Activated effector memory CD4-positive, alpha-beta T cell treated with Interleukin-2 at 50 U/mL for 16 hours (primary cell): ENCODE measurements at regions not wholly inside any gene's neighbourhood (a gene's known extent, or its start where the extent isn't known, plus 50 kb on each side); places are given as distances from the start of the nearest gene placed in this dataset.
"Not testable (repeated sequence)": the region's sequence is repeated elsewhere in the genome, so short reads cannot be mapped to it uniquely, and the experiment has no call there.

Experiments
- DNase-seq: peaks from one replicate; pipeline ENCODE4 v3.0.0-alpha.2; 2020

DNA sequence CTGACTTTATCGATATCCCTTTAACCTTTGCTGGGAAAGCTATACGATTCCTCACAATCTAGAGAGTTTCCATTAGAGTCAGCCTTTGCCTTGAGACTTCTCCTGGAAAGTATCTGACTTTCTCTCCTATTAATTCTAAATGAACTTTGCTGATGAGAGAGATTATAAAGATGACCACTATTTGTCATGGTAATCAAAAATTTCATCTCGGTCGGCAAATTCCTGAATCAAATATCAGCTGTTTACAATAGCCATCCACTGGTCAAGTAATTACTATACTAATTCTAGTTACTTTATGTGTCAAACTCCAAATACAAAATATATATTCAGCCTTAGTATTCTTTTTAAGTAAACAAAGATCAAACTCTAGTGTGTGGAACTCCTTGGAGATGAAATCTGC, 164.4 kb upstream of the ITGA1 start:
- no peak for DNase-seq

GRCh38 chr5:52624291-52624690, 163.4 kb upstream of the ITGA1 start:
- DNase-seq = no peak

DNA sequence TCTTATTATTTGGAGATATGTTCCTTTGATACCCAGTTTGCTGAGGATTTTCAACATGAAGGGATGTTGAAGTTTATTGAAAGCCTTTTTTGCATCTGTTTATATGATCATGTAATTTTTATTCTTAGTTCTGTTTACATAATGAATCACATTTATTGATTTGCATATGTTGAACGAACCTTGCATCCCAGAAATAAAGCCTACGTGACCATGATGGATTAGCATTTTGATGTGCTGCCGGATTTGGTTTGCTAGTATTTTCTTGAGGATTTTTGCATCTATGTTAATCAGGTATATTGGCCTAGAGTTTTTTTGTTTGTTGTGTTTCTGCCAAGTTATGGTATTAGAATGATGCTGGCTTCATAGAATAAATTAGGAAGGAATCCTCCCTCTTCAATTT, 161.4 kb upstream of the ITGA1 start:
- no peak for DNase-seq

DNA sequence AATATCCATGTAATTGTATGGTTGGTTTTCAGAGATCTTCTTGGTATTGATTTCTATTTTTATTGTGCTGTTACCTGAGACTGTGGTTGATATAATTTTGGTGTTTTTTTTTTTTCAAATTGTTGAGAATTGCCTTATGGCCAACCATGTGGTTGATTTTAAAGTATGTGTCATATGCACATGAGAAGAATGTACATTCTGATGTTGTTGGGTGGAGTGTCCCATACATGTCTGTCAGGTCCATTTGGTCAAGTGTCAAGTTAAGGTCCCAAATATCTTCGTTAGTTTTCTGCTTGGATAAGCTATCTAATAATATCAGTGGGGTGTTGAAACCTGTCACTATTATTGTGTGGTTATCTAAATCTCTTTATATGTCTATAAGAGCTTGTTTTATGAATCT, 160.0 kb upstream of the ITGA1 start:
- DNase-seq = no peak

DNA sequence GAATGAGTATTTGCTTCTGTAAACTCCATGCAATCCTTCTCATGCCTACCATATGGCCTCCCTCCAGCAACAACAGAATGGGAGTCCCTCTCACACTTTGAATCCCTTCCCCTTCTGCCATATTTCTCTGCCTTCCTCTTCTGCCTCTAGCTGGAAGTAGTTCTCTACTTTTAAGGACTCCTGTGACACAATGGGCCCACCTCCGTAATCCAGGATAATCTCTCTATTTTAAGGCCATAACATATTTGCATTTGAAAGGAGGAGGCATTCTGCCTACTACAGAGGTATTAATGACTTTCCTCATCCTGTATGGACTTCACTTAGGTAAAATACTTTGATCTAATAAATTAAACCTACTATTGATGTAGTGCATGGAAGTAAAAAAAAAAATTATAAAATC, 155.4 kb upstream of the ITGA1 start:
- DNase-seq = no peak

GRCh38 chr5:52634171-52634570, 153.5 kb upstream of the ITGA1 start:
- not testable (repeated sequence) for DNase-seq

DNA sequence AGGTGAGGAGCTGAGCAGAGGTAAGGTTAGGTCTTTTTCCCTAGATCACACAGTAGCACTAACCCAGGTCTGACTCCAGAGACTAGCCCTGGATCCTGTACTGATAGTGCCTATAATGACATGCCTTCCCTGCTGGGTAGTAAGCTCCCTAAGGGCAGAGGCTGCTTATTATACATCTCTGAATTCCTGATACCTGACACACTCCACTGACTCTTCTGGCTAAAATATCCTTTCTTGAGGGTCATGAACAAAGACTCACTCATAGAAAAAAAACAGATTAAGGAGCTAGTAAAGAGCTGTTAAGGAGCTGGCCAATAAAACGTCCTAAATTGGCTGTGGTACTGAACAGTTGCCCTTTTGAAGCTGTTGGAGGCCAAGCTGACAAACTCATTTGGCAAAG, 149.0 kb upstream of the ITGA1 start:
- DNase-seq = no peak

DNA sequence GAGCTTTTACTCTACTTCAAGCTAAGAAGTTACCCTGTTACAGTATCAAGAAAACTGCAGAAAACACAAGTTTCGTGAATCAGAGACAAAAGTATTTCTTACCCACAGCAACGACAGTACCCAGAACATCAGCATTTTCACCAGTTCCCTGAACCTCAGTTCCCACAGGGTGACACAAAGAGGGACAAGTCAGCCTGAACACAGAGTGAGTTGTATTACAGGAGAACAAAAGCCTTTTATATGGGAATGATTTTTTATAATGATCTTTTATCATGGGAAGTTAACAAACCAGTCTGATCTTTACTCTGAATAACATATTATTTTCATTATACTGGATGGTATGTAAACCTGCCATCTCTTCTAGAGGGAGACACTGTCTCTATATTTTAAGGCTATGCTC, 139.0 kb upstream of the ITGA1 start:
- no peak for DNase-seq

DNA sequence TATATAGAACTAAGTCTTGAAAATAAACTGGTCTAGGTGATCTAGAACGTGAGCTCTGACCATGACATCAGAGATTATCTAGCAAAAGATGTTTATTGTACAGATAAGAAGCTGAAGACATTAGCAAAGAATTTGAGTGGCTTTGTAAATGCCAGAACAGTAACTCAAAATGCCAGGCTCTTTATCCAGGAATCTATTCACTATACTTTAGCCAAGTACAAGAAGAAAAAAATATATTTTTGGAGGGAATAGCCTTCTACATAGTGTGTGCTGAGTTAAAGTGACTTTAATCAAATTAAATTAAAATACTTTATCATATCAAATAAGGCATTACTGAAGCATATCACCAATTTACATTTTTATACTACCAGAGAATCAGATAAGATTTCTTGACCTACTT, 132.6 kb upstream of the ITGA1 start:
- DNase-seq = no peak

GRCh38 chr5:52656569-52657246, 131.0 kb upstream of the ITGA1 start:
- DNase-seq = no peak

- DNase-seq = no peak
Observed at GRCh38 chr5:52657247-52657645, 130.5 kb upstream of the ITGA1 start.

DNA sequence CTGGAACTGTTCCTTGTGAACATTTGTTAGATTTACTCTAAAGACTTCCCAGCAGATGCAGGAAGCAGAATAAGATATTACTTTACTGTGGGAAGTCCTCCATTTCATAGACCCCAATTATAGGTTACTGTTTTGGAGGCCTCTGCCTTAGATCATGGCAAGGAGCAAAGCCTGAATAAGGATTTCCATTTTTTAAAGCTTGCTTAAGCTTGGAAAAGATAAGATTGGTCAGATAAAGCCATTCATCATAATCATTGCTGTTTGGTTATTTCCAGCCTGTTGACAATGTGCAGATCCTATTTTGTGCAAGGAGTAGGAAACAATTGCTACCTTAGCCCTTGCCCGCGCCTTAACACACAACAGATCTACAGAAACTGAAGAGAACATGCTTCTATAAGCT, 129.5 kb upstream of the ITGA1 start:
- DNase-seq = no peak

GRCh38 chr5:52660621-52661020, 127.1 kb upstream of the ITGA1 start:
- DNase-seq = no peak

DNA sequence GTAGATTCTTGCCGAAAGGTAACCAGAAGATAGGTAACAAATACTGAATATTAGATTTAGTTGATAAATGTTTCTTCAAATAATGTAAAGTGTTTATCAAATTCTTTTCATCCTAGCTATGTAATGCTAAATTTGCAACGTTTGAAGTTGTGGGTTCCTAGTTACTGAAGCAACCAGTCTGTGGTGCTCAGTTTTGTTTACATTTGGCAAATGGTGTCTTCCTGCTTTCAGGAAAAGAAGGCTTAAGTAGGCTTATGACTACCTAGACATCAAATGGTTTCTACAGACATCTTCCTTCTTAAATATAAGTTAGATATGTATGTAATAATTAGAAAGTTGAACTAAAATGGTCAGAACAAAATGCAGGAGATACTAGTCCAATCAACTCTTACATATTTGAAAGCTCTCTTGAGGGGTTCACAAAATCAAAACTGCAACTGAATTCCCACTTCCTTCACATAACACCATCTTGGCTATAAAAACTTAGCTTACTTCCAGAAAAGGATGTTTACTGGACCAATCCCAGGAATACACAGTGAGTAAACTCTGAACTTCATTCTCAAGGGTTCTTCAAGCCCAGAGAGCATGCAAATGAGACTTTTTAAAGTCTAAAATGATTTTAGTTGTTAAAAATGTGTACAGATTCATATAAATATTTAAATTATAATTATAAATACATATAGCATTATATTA, 125.7 kb upstream of the ITGA1 start:
- DNase-seq = no peak

GRCh38 chr5:52665559-52665958, 122.2 kb upstream of the ITGA1 start:
- no peak for DNase-seq

- no peak for DNase-seq
Observed at GRCh38 chr5:52668139-52668538, 119.6 kb upstream of the ITGA1 start.

- no peak for DNase-seq
Observed at GRCh38 chr5:52668544-52669185, 119.1 kb upstream of the ITGA1 start.

- DNase-seq = no peak
Observed at GRCh38 chr5:52672459-52672858, 115.3 kb upstream of the ITGA1 start.

DNA sequence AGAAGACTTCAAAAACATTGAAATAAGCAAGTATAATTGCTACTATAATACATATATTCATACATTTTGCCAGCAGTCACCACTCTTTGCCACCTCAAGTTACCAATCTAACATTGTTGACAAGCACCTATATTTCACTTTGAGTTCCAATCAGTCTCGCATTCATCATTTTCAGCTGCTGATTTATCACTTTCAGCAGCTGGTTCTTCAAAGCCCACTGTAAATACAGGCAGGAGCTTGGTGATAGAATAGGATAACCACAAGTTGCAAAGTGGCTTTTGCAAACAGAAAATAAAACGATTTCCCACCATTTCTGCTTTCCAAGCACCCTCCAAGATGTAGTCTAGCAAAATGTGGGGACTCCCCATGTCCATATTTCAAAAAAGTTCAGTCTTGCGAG, 114.2 kb upstream of the ITGA1 start:
- no peak for DNase-seq

DNA sequence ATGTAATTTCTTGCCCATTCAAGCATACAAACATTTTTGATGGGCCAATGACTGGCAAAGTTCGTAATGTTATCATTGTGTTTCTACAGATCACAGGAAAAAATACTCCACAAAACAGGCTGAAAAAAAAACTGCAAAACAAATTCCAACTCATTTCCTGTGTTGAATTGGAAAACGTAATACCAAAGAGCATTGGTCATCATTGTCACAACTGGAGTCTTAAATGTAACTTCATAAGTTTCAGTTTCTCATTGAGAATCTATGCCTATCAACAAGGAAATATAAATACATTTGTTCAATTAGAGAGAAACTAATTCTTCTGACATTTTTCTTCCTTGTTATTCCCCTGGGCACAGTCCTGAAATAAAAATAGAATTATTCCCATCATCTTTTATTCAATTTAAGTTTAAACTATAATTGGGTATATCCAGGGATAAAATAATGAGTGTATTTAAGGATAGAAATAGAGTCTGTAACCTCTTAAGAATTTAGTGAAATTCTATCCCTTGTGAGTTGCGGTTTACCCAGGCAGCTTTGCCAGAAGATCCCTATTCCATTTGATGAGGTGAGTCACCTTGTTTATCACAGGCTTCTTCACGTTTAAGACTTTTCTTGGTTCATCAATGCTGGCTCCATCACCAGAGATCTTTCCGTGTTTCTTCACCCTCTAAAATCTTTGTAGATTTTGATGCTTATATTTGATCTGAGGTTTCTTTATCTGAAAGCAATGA, 112.7 kb upstream of the ITGA1 start:
- no peak for DNase-seq

DNA sequence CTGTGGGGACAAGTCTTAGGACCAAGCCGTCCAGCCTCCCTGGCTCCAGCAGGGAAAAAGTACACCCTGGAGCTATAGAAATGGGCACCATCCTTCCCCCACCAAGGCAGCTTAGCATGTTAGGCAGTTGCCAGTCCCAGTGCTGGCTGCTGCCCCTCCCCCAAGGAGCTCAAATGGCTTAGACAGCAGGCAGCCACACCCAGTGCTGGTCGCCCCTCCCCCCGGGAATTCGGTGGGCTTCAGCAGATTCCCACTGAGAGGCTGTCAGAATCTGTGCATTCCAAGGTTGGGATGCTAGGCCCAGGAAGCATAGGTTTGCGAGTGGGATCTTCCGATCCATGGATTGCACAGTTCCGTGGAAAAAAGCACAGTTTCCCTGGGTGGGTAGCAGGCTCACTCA, 105.2 kb upstream of the ITGA1 start:
- no peak for DNase-seq

DNA sequence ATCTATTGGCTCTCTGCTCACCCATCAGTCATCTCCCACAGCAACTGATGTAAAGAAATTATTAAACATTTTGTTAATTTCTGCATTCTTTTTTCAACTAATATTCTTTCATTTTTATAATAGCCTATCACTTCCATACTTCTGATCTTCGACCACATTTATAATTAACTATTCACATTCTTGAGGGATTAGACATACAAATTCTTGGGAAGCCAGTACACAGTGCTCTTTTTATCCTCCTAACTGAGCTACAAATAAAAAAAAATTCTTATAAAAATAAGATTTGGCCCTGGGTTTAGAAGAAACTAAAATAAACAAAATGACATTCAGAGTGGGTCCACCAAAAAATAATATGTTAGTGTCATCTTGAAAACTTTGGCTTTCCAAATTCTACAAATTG, 103.7 kb upstream of the ITGA1 start:
- DNase-seq = no peak

DNA sequence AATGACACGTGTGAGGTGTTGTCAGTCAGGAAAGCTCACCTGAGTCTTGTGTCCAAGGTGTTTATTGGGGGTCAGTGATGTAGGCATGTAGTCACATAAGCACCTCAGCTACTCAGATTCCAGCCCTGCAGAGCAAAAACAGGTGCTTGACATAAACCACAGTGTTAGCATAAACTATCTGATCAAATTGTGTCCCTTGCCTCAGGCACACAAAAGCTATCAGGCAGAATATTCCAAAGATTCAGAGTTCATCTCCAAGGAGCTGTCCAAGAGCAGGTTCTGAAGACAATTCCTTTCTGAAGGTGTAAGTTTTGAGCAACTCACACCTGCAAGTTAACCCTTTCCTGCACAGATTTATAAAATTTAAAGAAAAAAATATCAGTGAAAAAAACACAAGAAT, 102.2 kb upstream of the ITGA1 start:
- no peak for DNase-seq

GRCh38 chr5:52685971-52686370, 101.7 kb upstream of the ITGA1 start:
- DNase-seq = no peak
